HepG2 (cell line): ENCODE measurements at regions not wholly inside any gene's neighbourhood (a gene's known extent, or its start where the extent isn't known, plus 50 kb on each side); places are given as distances from the start of the nearest gene placed in this dataset.

ENCODE experiments used
- ATAC-seq: fragments of 200-7000 bp; cut with Tn5 transposase; 3 replicates; pipeline ENCODE4 v1.9.1; 2020; ENCODE audit warnings: mild to moderate bottlenecking, moderate library complexity
- BruUV-seq: library from RNA; stranded (reverse); fragments of 400-500 nt; replicated peaks from 2 replicates; lab custom pipeline; 2021; lab: Mats Ljungman, UMichigan
- CTCF ChIA-PET: fragments of 300-600 bp; formaldehyde crosslinking; extraction: SDS; loops from one replicate; lab custom pipeline; 2021; ENCODE audit warnings: low total read pairs, inconsistent platforms, low intra/inter-chr PET ratio; lab: Yijun Ruan, JAX
- POLR2A ChIA-PET: fragments of 350-600 bp; sonication (Branson Sonifier 250); formaldehyde crosslinking; loops from one replicate; lab custom pipeline; 2020; ENCODE audit warnings: antibody characterized with exemption, inconsistent platforms; lab: Yijun Ruan, JAX
- DNase-seq: peaks from one replicate; pipeline ENCODE4 v3.0.0-alpha.2; 2015; ENCODE audit warnings: low spot score
- FAIRE-seq: peaks from 3 replicates; lab custom pipeline; 2011; peaks lifted over from hg19 to GRCh38; lab: Jason Lieb, UNC
- H2AFZ ChIP-seq: one replicate; pipeline ENCODE4 v1.6.1; 2011; ENCODE audit warnings: low read length, inconsistent platforms
- H3K27ac ChIP-seq: fragments of 300-600 bp; 3 replicates; pipeline ENCODE4 v1.8.0; 2011; ENCODE audit warnings: mixed run types, mild to moderate bottlenecking, mixed read lengths, low read length, inconsistent platforms; ENCODE audit not compliant: insufficient read depth; ENCODE audit errors: extremely low read length
- H3K27me3 ChIP-seq, 2 experiments: fragments of 200-600 bp in 1 of 2; 2 replicates in 1 of 2; 3 replicates in 1 of 2; pipeline versions ENCODE4 v1.6.0 to v1.8.0; 2011; ENCODE audit warnings: low read length in 2 of 2, mild to moderate bottlenecking in 2 of 2, moderate library complexity in 2 of 2, inconsistent platforms in 1 of 2; ENCODE audit not compliant: insufficient read depth in 2 of 2, control insufficient read depth in 1 of 2
- H3K36me3 ChIP-seq, 2 experiments: fragments of 200-600 bp in 1 of 2; replicated peaks in 1 of 2; 2 replicates in 1 of 2; 3 replicates in 1 of 2; pipeline versions ENCODE4 v1.5.1 to v1.8.0; 2011; ENCODE audit warnings: low read length in 2 of 2, inconsistent platforms in 1 of 2; ENCODE audit not compliant: insufficient read depth in 2 of 2, control insufficient read depth in 1 of 2
- H3K4me1 ChIP-seq: 2 replicates; pipeline ENCODE4 v1.5.1; 2012; ENCODE audit warnings: low read length, inconsistent platforms; ENCODE audit not compliant: insufficient read depth
- H3K4me2 ChIP-seq: 2 replicates; pipeline ENCODE4 v1.6.0; 2011; ENCODE audit warnings: low read depth, low read length, inconsistent platforms
- H3K4me3 ChIP-seq, 3 experiments: fragments of 200-600 bp in 1 of 3; sonication (generic), shearing (Covaris generic) in 1 of 3; replicated peaks in 1 of 3; 2 replicates each; pipeline ENCODE4 v1.5.1; 2011 to 2016; ENCODE audit warnings: low read length in 3 of 3, inconsistent platforms in 2 of 3, low read depth in 2 of 3, mild to moderate bottlenecking in 2 of 3, control low read depth in 1 of 3, mixed read lengths in 1 of 3; ENCODE audit not compliant: insufficient read depth in 1 of 3
- H3K79me2 ChIP-seq: one replicate; pipeline ENCODE4 v1.6.1; 2011; ENCODE audit warnings: low read length, inconsistent platforms; ENCODE audit not compliant: insufficient read depth
- H3K9ac ChIP-seq: 2 replicates; pipeline ENCODE4 v1.6.0; 2011; ENCODE audit warnings: mild to moderate bottlenecking, low read depth, low read length, inconsistent platforms; ENCODE audit not compliant: insufficient read depth
- H3K9me3 ChIP-seq: 2 replicates; pipeline ENCODE4 v1.5.1; 2012; ENCODE audit warnings: mild to moderate bottlenecking, low read length
- H4K20me1 ChIP-seq: 2 replicates; pipeline ENCODE4 v1.6.0; 2011; ENCODE audit warnings: inconsistent platforms, mild to moderate bottlenecking, low read length, moderate library complexity; ENCODE audit not compliant: insufficient read depth
- ARID5B ChIP-seq: IDR thresholded peaks from 2 replicates; pipeline ENCODE4 v1.4.0; 2020; ENCODE audit warnings: mild to moderate bottlenecking, missing genetic modification reagents
- CENPX ChIP-seq: sonication (generic); formaldehyde crosslinking; IDR thresholded peaks from 2 replicates; pipeline ENCODE4 v1.9.0; 2021; ENCODE audit warnings: mild to moderate bottlenecking, missing genetic modification reagents, moderate library complexity
- EP300 ChIP-seq, 3 experiments: sonication (generic) in 1 of 3; formaldehyde crosslinking in 1 of 3; IDR thresholded peaks; 2 replicates each; pipeline versions ENCODE4 v1.5.1 to v1.6.1; 2011 to 2020; ENCODE audit warnings: low read depth in 2 of 3, low read length in 2 of 3, borderline replicate concordance in 1 of 3, improper control_type of control experiment in 1 of 3, mild to moderate bottlenecking in 1 of 3, missing genetic modification reagents in 1 of 3, moderate library complexity in 1 of 3
- ETS1 ChIP-seq: sonication (generic); formaldehyde crosslinking; IDR thresholded peaks from 2 replicates; pipeline ENCODE4 v1.4.0; 2020; ENCODE audit warnings: missing genetic modification reagents
- TFE3 ChIP-seq: IDR thresholded peaks from 2 replicates; pipeline ENCODE4 v1.6.1; 2016
- ZFP41 ChIP-seq: sonication (generic); formaldehyde crosslinking; IDR thresholded peaks from 2 replicates; pipeline ENCODE4 v1.4.0; 2020; ENCODE audit warnings: mild to moderate bottlenecking, missing genetic modification reagents, borderline replicate concordance
- ZHX1 ChIP-seq: sonication (generic); formaldehyde crosslinking; IDR thresholded peaks from 2 replicates; pipeline ENCODE4 v1.8.1; 2022; ENCODE audit warnings: low read depth, mild to moderate bottlenecking, missing genetic modification reagents
- ZNF143 ChIP-seq: sonication (generic); formaldehyde crosslinking; IDR thresholded peaks from 2 replicates; pipeline ENCODE4 v1.4.0; 2020; ENCODE audit warnings: missing genetic modification reagents
- ZNF256 ChIP-seq: sonication (generic); formaldehyde crosslinking; conservative IDR thresholded peaks from 2 replicates; pipeline ENCODE4 v1.4.0; 2020; ENCODE audit warnings: missing genetic modification reagents
- ZNF431 ChIP-seq: sonication (generic); formaldehyde crosslinking; IDR thresholded peaks from 2 replicates; pipeline ENCODE4 v1.9.0; 2022; ENCODE audit warnings: missing genetic modification reagents, low read depth, mild to moderate bottlenecking, borderline replicate concordance
- ZNF629 ChIP-seq: sonication (generic); formaldehyde crosslinking; conservative IDR thresholded peaks from 2 replicates; pipeline ENCODE4 v1.5.0; 2020; ENCODE audit warnings: missing genetic modification reagents
- ZNF737 ChIP-seq: sonication (generic); formaldehyde crosslinking; IDR thresholded peaks from 2 replicates; pipeline ENCODE4 v1.5.0; 2020; ENCODE audit warnings: missing genetic modification reagents, mild to moderate bottlenecking, borderline replicate concordance
- ZNF746 ChIP-seq: sonication (generic); formaldehyde crosslinking; IDR thresholded peaks from 2 replicates; pipeline ENCODE4 v1.8.0; 2022; ENCODE audit warnings: mild to moderate bottlenecking, missing genetic modification reagents
- WGBS: methylation state at CpG from one replicate; pipeline ENCODE4 v1.1.6; 2017; ENCODE audit warnings: low lambda C conversion rate; 5-methylcytosine and 5-hydroxymethylcytosine counted together
- in situ Hi-C: cut with HindIII; loops from 2 replicates; pipeline ENCODE4 v1.10.0; 2017; ENCODE audit warnings: low pct_unique_long_range_greater_than_20kb; ENCODE audit not compliant: extremely low pct_ligation_motif_present
- intact Hi-C: fragments of 100-400 bp; cut with micrococcal nuclease; formaldehyde crosslinking; loops from one replicate; pipeline ENCODE4 v1.10.0; 2022; ENCODE audit not compliant: unreplicated experiment

GRCh38 chr4:84286048-84286447 lies 213.0 kb downstream of the NKX6-1 start (continued):
- TF ChIP-seq EP300 (IDR thresholded peaks at IDR 0.05; ENCODE audit: low read depth in 2 of 2, low read length in 2 of 2) (no peak), EP300 (CRISPR knock-in tag; IDR thresholded peaks at IDR 0.05; ENCODE audit: borderline replicate concordance) (no peak)

- POLR2A ChIA-PET: no interaction called here
- no peak for FAIRE-seq
- TF ChIP-seq ETS1 (CRISPR knock-in tag) (no peak), ZNF737 (no peak), ZFP41 (no peak), ZNF746 (CRISPR knock-in tag) (no peak), CENPX (no peak), ZNF143 (CRISPR knock-in tag) (no peak), ZNF629 (CRISPR knock-in tag) (no peak), TFE3 (CRISPR knock-in tag) (no peak), ARID5B (no peak), ZHX1 (CRISPR knock-in tag) (no peak), ZNF431 (CRISPR knock-in tag) (no peak), ZNF256 (CRISPR knock-in tag) (no peak)
These were observed 219.4 kb downstream of the NKX6-1 start for GRCh38 chr4:84279678-84280077.

More at GRCh38 chr4:84279678-84280077, 219.4 kb downstream of the NKX6-1 start:
- ATAC-seq (no peak), DNase-seq (no peak)
- Histone ChIP-seq H3K9ac (no peak overlapping the region), H4K20me1 (no peaks in the 10 kb centered on the region), H3K4me1 (no peaks in the 10 kb centered on the region), H3K36me3 (no peaks in the 10 kb centered on the region), H3K9me3 (no peaks in the 10 kb centered on the region), H3K27me3 (no peaks in the 10 kb centered on the region; a peak in 1 of 5 replicates), H3K27ac (no peak overlapping the region), H3K79me2 (no peaks in the 10 kb centered on the region), H3K4me2 (no peak overlapping the region), H2AFZ (no peak overlapping the region), H3K4me3 (no peak overlapping the region)
- in situ Hi-C loops (no loop called here), intact Hi-C loops (no loop called here)
- CTCF ChIA-PET: no interaction called here
- no TSS peak for BruUV-seq
- WGBS: 10% methylated on average over 1 of the region's 1 CpG
